NCI-H510A (cell line): ENCODE measurements at regions not wholly inside any gene's neighbourhood (a gene's known extent, or its start where the extent isn't known, plus 50 kb on each side); places are given as distances from the start of the nearest gene placed in this dataset.
"Not testable (repeated sequence)": the region's sequence is repeated elsewhere in the genome, so short reads cannot be mapped to it uniquely, and the experiment has no call there.

ENCODE experiments used
- DNase-seq: peaks from one replicate; lab custom pipeline; 2025; lab: John Stamatoyannopoulos, UW

DNA sequence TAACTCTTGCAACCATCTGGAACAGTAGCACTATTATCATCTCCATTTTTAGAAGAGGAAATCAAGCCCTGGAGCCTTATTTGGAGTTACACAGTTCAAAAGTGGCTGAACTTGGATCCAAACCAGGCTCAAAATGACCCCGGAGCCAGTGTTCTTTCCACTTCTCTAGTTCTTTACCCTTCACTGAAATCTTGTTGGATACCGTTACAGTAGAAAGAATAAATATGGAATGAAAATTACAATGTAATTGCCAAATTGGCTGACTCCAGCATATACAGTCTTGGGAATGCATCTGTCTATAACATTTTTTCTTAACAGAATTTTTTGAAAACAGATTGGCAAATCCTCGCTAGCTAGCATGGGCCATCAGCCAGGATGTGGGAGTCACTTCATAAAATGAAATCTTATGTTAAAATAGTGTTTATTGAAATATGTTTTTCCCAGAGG, 261.4 kb downstream of the CTH start:
- DNase-seq, result no peak

DNA sequence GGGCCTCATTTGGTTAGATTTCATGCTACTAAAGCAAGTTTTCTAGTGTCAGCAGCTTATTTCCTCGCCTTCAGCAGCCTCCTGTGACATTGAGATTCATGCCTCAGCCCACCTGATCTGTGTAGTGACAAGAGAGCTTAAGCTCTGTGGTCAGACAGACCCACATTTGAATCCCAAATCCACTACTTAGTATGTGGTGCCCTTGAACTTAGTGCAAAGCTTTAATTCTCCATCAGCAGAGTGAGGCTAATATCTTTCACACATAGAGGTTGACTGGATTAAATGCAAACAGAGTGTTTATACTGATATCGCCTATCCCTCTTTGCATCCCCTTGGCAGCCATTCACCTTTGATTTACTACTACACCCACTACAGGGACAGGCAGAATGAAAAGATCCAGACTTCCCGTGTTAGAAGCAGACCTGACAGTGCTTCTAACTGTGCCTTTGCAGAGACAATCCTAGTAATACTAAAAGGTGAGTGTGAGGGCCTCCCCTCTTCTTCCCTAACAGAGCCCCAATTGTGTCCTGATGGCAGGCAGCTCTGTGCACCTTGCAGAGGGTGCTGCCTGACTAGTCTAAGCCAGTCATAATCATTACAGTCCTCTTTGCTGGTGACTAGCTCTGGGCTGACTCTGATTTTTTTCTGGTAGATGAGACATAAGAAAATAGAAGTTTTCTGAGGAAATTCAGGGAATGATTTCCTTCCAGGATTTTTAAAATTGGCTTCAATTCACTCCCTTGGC, 264.0 kb downstream of the CTH start:
- no peak for DNase-seq

DNA sequence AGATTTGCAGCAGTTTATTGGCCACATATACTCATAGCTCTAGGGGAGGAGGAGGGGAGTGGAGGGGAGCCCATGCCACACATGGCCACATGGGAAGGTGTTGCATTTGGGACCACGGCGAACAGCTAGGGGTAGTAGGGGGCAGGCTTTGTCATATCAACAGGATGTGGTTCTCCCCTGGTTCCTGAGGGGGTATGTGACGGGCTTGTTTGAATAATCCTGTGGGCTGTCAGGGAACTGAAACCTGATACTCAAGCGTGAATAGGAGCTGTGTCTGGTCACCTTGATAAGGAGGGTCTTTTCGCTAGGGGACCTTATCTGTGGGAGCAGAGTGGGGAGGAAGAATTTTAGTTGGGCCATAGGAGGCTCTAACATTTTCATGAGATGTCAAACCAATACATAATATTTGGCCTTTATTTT, 264.7 kb downstream of the CTH start:
- no peak for DNase-seq

DNA sequence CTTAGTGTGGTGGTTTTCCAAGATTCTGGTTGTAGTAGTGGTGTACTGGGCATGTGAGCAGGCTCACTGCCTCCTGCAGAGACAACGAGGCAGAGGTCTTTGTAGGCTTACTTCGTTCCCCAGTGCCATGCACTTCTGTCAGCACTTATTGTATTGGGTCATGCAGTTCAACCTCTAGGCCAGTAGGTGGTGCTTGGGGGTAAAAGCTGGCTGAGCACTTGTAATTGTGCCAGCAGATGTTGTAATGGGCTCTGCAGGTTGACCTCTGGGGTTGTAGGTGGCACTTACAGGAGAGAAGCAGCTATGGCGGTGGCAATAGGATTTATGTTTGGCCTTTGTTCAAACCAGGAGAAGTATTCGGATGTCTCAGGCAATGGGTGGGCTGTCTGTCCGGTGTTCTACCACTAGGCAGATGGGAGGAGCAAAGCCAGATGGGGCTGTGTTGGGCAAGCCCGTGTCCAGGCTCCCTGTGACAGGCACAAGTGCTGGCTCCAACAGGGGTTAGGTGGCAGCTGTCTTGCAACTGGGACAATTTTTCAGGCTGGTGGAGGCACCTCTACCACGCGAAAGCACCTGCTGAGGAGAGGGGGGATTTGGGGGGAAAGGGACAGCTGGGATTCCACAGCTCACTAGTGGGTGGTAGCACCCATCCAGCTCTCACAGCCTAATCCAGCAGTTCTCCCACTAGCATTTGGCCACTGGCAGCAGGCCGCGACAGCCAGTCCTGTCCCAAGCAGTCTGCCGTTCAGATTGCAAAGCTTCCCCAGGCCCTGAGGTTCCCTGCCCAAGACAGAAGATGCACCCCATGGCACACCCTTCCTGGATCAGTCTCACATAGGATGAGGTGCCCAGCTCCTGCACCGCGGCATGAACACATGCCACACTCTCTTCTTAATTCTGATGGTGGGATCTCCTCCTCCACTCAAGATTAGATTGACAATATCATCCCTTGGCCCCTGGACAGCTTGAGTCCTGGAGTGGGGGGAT, 274.5 kb downstream of the CTH start:
- peak; percentile 54 for DNase-seq

DNA sequence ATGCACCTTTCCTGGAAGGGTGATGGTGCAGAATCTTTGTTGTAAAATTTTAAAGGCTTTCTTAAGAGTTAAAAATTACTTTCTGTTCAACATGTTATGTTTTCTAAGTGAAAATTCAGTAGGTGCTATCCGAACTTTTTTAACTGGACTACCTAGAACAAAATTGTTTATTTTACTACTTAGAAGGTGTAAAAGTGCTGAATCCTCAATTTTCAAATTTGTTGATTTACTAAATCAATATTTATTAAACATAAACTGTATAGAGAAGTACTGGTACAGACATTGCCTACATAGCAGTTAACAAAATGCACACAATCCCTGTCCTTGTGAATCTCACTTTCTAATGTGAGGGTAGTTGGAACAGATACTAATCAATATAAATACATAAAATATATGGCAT, 277.5 kb downstream of the CTH start:
- DNase-seq, result no peak

DNA sequence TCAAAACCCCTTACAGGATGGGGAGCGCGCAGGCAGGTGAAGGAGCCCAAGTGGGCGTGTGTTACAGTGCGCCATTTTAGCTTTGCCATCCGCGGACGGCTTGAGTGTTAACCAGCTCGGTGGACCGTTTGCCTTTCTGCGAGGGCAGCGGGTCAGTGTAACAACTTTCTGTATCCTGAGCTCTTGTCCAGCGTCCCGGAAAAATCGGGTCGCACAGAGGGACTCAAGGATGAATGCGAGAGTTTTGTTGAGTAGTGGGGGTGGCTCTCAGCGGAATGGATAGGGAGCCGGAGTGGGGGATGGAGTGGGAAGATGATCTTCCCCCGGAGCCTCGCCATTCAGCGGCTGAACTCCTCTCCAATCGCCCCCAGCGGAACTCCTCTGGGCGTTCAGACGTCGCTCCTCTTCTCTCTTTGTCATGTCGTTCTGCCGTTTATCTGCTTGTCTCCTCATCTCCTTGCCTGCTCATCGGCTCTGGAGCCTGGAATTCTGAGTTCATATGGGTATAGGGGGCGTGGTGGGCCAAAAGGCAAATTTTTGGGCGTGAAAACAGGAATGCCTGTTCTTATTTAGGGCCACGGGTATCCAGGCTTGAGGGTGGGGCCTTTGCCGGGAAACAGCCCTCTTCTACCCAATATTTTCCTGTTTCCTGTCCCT, 295.4 kb downstream of the CTH start:
- DNase-seq, result no peak

DNA sequence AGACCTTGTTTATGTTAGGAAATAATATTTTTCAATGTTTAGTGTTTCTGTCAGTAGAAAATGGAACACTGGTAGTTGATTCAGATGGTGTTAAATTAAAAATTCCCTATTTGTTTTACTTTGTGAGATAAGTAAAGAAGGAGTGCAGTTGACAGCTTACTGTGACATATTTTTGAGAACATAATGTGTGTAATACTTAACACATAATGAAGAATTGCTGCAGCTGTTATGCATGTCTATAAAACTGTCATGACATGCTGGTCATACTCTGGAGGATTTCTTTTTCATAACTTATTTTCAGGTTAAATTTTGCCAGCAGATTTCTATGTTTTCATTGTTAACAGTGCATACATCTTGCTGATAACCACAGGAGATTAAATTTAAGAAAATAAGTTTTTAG, 296.1 kb downstream of the CTH start:
- DNase-seq, result no peak

DNA sequence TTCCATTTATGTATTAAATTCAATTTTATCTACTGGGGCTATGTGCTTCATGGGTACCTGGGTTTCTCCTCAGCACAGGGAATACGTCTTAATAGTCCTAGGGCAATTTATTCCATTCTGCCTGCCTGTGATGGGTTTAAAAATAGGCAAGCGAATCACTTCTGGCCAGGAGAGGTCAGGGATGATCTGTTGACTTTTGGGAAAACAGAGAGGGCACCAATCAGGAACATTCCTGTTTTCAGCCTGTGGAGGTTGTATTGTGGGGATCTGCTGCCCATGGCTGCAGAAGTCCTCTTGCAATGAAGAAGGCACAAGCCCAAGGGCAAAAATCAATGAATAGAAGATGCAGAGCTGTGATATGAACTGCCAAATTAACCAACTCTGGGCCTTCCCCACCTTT, 303.1 kb downstream of the CTH start:
- no peak for DNase-seq

DNA sequence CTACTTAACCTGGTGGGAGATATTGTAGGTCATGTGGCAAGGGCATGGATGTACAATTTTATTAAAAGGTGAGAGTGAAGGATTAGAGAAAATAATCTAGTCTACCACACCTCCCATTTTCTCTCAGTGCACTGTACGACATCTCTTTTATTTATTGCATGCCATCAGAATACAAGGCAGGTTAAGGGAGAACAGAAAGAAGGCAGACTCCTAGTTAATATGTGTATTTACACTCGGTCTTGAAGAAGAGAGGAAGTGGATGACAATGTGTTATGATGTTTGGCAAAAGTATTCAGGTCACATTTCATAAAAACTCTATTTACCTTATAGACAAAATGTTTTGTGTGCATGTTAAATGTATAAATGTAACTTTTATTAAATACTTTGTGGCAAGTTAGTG, 306.1 kb downstream of the CTH start:
- no peak for DNase-seq

DNA sequence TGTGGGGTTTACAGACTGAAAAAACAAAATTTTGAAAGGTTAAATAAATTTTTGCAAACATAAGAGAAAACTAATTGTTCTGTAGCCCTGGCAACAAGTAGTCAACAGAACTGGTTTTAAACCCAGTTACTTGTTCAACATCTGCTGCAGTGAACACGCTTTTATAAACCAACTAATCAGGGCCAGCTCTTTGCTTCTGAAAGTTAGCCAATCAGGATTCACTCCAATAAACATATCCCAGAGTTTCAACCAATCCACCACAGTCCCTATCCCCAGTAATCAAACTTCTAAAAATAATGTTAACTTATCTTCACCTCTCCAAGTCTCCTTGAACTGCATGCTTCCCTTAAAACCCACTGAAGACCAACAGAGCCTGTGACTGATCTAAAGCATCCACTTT, 306.6 kb downstream of the CTH start:
- DNase-seq, result no peak

DNA sequence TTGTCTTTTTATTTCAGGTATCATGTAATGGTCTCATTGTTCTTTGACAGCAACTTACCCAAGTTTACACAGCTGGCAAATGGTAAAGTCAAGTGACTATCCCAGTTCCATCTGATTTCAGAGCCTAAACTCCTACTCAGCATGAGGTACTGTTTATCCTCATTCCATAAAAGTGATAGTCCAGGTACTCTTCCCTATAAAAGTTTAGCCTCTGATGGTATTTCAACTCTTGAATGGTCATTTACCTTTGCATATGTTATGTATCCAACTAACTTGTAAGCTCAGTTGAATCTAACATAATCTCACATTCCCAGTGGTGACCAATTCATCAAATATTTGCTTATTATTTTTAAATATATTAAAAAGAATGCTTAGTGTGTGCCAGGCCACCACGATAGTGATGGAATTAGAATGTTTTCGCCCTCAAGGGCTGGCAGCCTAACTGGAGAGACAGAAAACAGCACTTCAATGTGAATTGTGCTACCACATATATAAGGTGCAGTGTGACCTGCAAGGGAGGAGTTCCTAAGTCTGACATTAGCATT, 307.1 kb downstream of the CTH start:
- peak; percentile 28 for DNase-seq

DNA sequence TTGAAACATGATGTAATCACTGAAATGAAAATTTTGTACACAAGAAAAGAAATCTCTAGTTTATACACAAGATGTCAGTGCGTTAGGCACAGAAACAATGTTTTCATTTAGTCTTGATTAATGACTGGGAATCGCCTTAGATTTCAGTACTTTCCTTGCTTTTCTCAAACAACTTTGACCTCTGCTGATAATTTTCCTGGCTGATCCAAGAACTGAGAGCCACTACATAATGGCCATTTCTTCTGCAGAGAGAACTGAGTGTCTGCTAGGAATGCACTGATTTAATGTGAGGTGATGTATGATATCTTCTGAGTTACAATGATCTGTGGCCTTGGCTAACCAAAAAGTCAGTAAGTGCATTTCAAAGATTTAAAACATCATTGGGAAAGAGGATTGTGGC, 308.1 kb downstream of the CTH start:
- no peak for DNase-seq

DNA sequence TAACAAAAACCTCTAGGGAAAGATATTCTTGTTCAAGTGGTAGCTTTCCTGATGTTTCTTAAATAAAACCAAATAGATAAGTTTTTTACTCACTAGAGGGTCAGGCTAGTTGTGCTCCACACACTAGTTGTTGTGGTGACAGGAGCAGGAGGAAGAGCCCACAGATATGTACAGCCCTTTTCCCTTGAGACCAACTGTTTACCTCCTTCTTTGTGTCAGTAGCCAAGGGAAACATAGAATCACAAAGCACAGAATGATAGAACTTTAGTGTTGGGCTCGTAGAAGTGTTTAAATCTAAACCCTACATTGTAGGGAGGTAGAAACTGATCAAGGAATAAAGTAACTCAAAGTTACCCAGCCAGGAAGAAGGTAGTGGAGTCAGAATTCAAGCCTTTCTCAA, 309.0 kb downstream of the CTH start:
- DNase-seq, result no peak

DNA sequence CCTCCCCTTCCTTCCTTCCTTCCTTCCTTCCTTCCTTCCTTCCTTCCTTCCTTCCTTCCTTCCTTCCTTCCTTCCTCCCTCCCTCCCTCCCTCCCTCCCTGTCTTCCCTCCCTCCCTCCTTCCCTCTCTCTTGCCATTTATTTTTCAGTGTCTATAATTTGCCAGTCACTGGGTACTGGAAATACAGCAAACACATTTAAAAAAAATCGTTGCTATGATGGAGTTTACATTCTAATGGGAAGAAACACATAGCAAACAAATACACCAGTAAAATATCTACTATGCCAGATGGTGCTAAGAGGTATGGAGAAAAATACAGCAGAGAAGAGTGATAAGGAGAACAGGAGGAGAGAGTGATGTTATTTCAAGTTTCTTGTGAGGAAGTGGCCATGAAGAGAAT, 309.5 kb downstream of the CTH start:
- DNase-seq, result no peak

DNA sequence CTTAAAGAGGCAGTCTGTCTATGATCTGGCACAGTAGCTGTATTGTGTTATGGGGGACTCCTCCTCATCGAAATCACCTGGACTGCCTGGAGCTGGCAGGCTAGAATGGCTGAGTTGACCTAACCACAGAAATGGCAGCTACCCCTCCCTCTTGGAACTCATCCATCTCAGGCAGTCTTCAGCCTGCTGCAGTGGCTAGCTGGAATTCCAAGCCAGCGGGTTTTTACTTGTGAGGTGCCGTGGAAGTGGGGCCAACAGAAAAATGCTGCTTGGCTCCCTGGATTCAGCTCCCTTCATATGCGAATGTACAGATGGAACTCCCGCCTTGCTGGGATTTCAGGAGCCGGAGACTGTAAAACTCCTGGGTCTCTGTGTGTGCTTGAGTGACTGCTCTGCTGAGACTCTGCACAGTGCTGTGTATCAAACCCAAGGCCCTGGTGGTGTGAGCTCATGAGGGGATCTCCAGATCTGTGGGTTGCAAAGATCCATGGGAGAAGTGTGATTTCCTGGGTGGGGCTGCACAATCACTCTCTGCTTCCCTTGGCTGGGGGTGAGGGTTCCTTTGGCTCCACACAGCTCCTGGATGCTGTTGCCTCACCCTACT, 316.9 kb downstream of the CTH start:
- DNase-seq, result no peak

DNA sequence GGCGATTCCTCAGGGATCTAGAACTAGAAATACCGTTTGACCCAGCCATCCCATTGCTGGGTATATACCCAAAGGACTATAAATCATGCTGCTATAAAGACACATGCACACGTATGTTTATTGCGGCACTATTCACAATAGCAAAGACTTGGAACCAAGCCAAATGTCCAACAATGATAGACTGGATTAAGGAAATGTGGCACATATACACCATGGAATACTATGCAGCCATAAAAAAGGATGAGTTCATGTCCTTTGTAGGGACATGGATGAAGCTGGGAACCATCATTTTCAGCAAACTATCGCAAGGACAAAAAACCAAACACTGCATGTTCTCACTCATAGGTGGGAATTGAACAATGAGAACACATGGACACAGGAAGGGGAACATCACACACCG, 311.1 kb downstream of the PTGER3 start:
- DNase-seq, result not testable (repeated sequence)

DNA sequence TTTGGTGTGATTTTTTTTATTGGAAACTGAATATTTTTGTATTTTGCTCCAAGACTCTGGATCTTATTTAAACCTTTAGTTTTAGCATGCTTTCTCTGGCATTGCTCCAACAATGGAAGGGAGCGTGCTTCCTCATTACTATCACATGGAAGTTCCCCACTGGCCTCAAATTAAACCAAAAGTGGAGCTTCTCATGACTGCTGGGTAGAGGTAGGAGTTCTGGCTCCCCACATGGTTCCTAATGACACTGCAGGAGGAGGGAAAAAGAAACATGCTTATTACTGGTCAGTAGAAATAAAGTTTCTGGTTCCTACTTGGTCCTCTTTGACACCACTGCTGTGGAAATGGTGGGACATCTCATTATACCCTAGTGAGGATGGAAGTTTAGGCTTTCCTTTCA, 310.5 kb downstream of the PTGER3 start:
- no peak for DNase-seq

DNA sequence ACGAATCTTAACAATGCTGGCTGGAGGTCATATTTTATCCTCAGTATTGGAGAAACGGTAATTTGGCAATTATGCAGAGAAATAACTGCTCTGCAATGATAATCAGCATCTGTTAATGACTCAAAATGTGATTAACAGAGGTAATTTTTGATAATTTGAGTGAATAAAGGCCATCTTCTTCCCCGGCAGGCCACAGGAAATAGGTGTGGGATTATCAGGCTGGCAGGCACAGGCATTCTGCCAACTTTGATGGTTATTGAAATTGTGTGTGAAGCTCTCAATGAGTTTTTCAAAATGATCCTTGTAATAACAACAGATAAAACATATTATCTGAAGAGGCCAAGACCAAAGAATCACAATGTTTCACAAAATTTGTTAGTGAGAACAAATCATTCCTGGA, 309.0 kb downstream of the PTGER3 start:
- DNase-seq, result no peak

DNA sequence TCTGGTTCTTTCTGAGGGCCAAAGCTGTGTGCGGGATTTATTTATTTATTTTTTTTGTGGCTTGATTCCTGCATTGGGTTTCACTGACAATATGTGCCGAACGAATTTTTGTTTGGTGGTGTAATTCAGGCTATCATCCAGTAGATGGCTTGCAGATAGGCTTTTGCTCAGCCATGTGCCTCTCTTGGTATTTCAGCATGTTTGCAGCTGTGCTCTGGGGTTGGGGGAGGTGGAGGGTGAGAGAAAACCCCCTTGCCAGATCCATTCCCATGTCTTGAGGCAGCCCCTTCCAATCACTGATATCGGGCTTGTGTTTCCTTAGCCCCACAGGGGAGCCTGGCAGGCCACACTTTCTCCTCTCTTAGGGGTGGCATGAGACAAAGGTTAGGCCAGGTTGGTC, 302.4 kb downstream of the PTGER3 start:
- no peak for DNase-seq

DNA sequence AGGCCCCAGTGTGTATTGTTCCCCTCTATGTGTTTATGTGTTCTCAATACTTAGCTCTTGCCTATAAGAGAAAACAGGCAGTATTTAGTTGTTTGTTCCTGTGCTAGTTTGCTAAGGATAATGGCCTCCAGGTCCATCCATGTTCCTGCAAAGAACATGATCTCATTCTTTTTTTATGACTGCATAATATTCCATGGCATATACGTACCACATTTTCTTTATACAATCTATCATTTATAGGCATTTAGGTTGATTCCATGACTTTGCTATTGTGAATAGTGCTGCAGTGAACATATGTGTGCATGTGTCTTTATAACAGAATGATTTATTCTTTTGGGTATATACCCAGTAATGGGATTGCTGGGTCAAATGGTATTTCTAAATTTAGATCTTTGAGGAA, 301.6 kb downstream of the PTGER3 start:
- DNase-seq, result not testable (repeated sequence)

DNA sequence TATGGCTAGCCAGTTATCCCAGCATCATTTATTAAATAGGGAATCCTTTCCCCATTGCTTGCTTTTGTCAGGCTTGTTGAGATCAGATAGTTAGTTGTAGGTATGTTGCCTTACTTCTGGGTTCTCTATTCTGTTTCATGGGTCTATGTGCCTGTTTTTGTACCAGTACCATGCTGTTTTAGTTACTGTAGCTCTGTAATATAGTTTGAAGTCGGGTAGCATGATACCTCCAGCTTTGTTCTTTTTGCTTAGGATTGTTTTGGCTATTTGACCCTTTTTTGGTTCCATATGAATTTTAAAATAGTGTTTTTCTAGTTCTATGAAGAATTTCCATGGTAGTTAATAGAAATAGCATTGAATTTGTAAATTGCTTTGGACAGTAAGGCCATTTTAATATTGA, 300.5 kb downstream of the PTGER3 start:
- not testable (repeated sequence) for DNase-seq
